ENCODE measurements at regions not wholly inside any gene's neighbourhood (a gene's known extent, or its start where the extent isn't known, plus 50 kb on each side); places are given as distances from the start of the nearest gene placed in this dataset.

GRCh38 chr4:163818673-163819072, 324.2 kb downstream of the TMA16 start:
- TF ChIP-seq, protein P1, sequence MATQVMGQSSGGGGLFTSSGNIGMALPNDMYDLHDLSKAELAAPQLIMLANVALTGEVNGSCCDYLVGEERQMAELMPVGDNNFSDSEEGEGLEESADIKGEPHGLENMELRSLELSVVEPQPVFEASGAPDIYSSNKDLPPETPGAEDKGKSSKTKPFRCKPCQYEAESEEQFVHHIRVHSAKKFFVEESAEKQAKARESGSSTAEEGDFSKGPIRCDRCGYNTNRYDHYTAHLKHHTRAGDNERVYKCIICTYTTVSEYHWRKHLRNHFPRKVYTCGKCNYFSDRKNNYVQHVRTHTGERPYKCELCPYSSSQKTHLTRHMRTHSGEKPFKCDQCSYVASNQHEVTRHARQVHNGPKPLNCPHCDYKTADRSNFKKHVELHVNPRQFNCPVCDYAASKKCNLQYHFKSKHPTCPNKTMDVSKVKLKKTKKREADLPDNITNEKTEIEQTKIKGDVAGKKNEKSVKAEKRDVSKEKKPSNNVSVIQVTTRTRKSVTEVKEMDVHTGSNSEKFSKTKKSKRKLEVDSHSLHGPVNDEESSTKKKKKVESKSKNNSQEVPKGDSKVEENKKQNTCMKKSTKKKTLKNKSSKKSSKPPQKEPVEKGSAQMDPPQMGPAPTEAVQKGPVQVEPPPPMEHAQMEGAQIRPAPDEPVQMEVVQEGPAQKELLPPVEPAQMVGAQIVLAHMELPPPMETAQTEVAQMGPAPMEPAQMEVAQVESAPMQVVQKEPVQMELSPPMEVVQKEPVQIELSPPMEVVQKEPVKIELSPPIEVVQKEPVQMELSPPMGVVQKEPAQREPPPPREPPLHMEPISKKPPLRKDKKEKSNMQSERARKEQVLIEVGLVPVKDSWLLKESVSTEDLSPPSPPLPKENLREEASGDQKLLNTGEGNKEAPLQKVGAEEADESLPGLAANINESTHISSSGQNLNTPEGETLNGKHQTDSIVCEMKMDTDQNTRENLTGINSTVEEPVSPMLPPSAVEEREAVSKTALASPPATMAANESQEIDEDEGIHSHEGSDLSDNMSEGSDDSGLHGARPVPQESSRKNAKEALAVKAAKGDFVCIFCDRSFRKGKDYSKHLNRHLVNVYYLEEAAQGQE (IDR thresholded peaks at IDR 0.05), result no peak
- H3K27me3 ChIP-seq (ENCODE audit: control insufficient read depth in 4 of 4, insufficient read depth in 4 of 4, low read length in 3 of 4), result no peaks in the 10 kb centered on the region
- 66% methylated on average over 3 of the region's 3 CpGs for WGBS
- no peak for DNase-seq (ENCODE audit: low spot score)
- no peaks in the 10 kb centered on the region for H3K9me3 ChIP-seq (ENCODE audit: control insufficient read depth in 4 of 4, low read length in 3 of 4)
- no peak overlapping the region for H3K9ac ChIP-seq (ENCODE audit: low read depth in 1 of 2, low read length in 2 of 2)
- no peaks in the 10 kb centered on the region for H3K36me3 ChIP-seq (ENCODE audit: control insufficient read depth in 4 of 4, insufficient read depth in 3 of 4, low read depth in 1 of 4, low read length in 3 of 4)
- H3K4me3 ChIP-seq (ENCODE audit: low read depth in 1 of 3, low read length in 3 of 3), result no peak overlapping the region
- no peak overlapping the region for H3K27ac ChIP-seq (ENCODE audit: low read depth in 1 of 2, low read length in 2 of 2)
- H3K4me1 ChIP-seq (ENCODE audit: control insufficient read depth in 4 of 4, insufficient read depth in 4 of 4, low read length in 3 of 4), result no peaks in the 10 kb centered on the region

DNA sequence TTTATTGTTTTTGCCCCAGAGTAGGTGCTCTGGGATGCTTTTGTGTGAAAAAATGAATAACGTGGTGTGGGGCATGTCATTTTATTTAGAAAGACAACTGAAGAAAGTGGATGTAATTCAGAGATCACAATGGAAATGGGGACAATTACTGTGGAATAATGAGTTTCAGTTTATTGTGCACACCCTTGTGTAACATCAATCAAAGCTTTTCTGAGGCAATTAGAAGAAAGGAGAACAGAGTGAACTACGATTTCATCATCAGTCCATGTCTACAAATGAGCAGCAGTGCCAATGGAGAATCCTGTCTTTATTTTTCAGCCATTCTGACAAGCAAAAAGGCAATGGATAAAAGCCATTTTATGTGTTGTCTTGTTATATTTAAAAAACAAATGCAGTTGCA, 339.2 kb downstream of the TMA16 start:
- 55% methylated on average over 2 of the region's 2 CpGs for WGBS
- H3K4me3 ChIP-seq (ENCODE audit: low read depth in 1 of 3, low read length in 3 of 3), result no peak overlapping the region
- H3K27me3 ChIP-seq (ENCODE audit: control insufficient read depth in 4 of 4, insufficient read depth in 4 of 4, low read length in 3 of 4), result peaks cover 0 to 2% (median 0%) of the 10 kb centered on the region in 4 donors
- H3K4me1 ChIP-seq (ENCODE audit: control insufficient read depth in 4 of 4, insufficient read depth in 4 of 4, low read length in 3 of 4), result no peaks in the 10 kb centered on the region
- no peaks in the 10 kb centered on the region for H3K9me3 ChIP-seq (ENCODE audit: control insufficient read depth in 4 of 4, low read length in 3 of 4)
- H3K36me3 ChIP-seq (ENCODE audit: control insufficient read depth in 4 of 4, insufficient read depth in 3 of 4, low read depth in 1 of 4, low read length in 3 of 4), result no peaks in the 10 kb centered on the region
- no peak overlapping the region for H3K9ac ChIP-seq (ENCODE audit: low read depth in 1 of 2, low read length in 2 of 2)
- no peak overlapping the region for H3K27ac ChIP-seq (ENCODE audit: low read depth in 1 of 2, low read length in 2 of 2)
- no peak for DNase-seq (ENCODE audit: low spot score)
- TF ChIP-seq RXRA (IDR thresholded peaks at IDR 0.05) (no peak), SP1 (IDR thresholded peaks at IDR 0.05) (no peak), RAD21 (IDR thresholded peaks at IDR 0.05) (no peak), FOXA1 (IDR thresholded peaks at IDR 0.05) (no peak), TAF1 (conservative IDR thresholded peaks at IDR 0.05) (no peak), GABPA (IDR thresholded peaks at IDR 0.05 in 1 of 2, conservative IDR thresholded peaks at IDR 0.05 in 1 of 2) (no peak), EGR1 (IDR thresholded peaks at IDR 0.05; ENCODE audit: low read depth in 2 of 2) (no peak), HNF4A (conservative IDR thresholded peaks at IDR 0.05) (no peak), NR2F2 (IDR thresholded peaks at IDR 0.05) (no peak), FOXA2 (IDR thresholded peaks at IDR 0.05) (no peak), HNF4G (IDR thresholded peaks at IDR 0.05) (no peak)
- TF ChIP-seq, protein P2, sequence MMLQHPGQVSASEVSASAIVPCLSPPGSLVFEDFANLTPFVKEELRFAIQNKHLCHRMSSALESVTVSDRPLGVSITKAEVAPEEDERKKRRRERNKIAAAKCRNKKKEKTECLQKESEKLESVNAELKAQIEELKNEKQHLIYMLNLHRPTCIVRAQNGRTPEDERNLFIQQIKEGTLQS (IDR thresholded peaks at IDR 0.05), result no peak
- TF ChIP-seq, protein P1 (IDR thresholded peaks at IDR 0.05), result no peak

Measured in liver (tissue), 7 donors.